Tibial nerve (tissue), 4 donors: ENCODE measurements at regions not wholly inside any gene's neighbourhood (a gene's known extent, or its start where the extent isn't known, plus 50 kb on each side); places are given as distances from the start of the nearest gene placed in this dataset.

Source experiments
- DNase-seq, 2 donors: peaks; one replicate each; pipeline ENCODE4 v3.0.0-alpha.2; 2019; ENCODE audit warnings: low spot score in 2 of 2
- H3K27ac ChIP-seq, 4 donors: fragments of 200-600 bp; sonication (generic) in 3 of 4; one replicate each; pipeline ENCODE4 v1.5.1; 2017 to 2019; ENCODE audit warnings: mild to moderate bottlenecking in 1 of 4
- H3K27me3 ChIP-seq, 2 donors: fragments of 200-600 bp; sonication (generic) in 1 of 2; one replicate each; pipeline versions ENCODE4 v1.5.1 to v1.6.0; 2017 to 2019
- H3K36me3 ChIP-seq, 3 donors: fragments of 200-600 bp; sonication (generic); one replicate each; pipeline ENCODE4 v1.5.1; 2018 to 2019
- H3K4me1 ChIP-seq, 4 donors: fragments of 200-600 bp; sonication (generic) in 3 of 4; one replicate each; pipeline ENCODE4 v1.5.1; 2017 to 2019
- H3K4me3 ChIP-seq, 4 donors: fragments of 200-600 bp; sonication (generic) in 3 of 4; one replicate each; pipeline ENCODE4 v1.5.1; 2017 to 2019; ENCODE audit warnings: mild to moderate bottlenecking in 1 of 4, moderate library complexity in 1 of 4
- H3K9me3 ChIP-seq, 4 donors: fragments of 200-600 bp; sonication (generic) in 3 of 4; one replicate each; pipeline ENCODE4 v1.5.1; 2017 to 2019
- EP300 ChIP-seq, 2 donors: sonication (generic); formaldehyde crosslinking; IDR thresholded peaks; one replicate each; pipeline ENCODE4 v1.6.1; 2017; ENCODE audit warnings: antibody characterized with exemption in 2 of 2, mild to moderate bottlenecking in 1 of 2
- POLR2A ChIP-seq, 2 donors: fragments of 450-650 bp; IDR thresholded peaks; one replicate each; pipeline ENCODE4 v1.6.1; 2017; ENCODE audit warnings: antibody characterized with exemption in 2 of 2, mild to moderate bottlenecking in 2 of 2, moderate library complexity in 2 of 2
- WGBS, 2 donors: methylation state at CpG; one replicate each; pipeline ENCODE4 v1.1.5; 2018; 5-methylcytosine and 5-hydroxymethylcytosine counted together
- TF ChIP-seq, protein P1 (sequence below), 5 experiments: fragments of 200-600 bp in 3 of 5; fragments of 450-650 bp in 2 of 5; sonication (generic) in 3 of 5; IDR thresholded peaks; one replicate each; pipeline ENCODE4 v1.5.1; 2016 to 2019; ENCODE audit warnings: antibody characterized with exemption in 5 of 5, mild to moderate bottlenecking in 3 of 5, moderate library complexity in 2 of 5

GRCh38 chr10:10849306-10849705 lies 168.4 kb upstream of the CELF2 start:
- H3K4me1 ChIP-seq = peaks cover 0 to 4% (median 0%) of the 10 kb centered on the region in 4 donors
- H3K27ac ChIP-seq = no peak overlapping the region
- no peaks in the 10 kb centered on the region for H3K36me3 ChIP-seq
- no peaks in the 10 kb centered on the region for H3K27me3 ChIP-seq
- H3K9me3 ChIP-seq = no peaks in the 10 kb centered on the region
- H3K4me3 ChIP-seq = no peak overlapping the region
- TF ChIP-seq, protein P1, sequence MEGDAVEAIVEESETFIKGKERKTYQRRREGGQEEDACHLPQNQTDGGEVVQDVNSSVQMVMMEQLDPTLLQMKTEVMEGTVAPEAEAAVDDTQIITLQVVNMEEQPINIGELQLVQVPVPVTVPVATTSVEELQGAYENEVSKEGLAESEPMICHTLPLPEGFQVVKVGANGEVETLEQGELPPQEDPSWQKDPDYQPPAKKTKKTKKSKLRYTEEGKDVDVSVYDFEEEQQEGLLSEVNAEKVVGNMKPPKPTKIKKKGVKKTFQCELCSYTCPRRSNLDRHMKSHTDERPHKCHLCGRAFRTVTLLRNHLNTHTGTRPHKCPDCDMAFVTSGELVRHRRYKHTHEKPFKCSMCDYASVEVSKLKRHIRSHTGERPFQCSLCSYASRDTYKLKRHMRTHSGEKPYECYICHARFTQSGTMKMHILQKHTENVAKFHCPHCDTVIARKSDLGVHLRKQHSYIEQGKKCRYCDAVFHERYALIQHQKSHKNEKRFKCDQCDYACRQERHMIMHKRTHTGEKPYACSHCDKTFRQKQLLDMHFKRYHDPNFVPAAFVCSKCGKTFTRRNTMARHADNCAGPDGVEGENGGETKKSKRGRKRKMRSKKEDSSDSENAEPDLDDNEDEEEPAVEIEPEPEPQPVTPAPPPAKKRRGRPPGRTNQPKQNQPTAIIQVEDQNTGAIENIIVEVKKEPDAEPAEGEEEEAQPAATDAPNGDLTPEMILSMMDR (IDR thresholded peaks at IDR 0.05) = no peak
- TF ChIP-seq POLR2A (IDR thresholded peaks at IDR 0.05) = no peak
- TF ChIP-seq EP300 (IDR thresholded peaks at IDR 0.05) = no peak
- WGBS, 2 donors = 88 to 94% methylated on average over 4 of the region's 4 CpGs
- no peak for DNase-seq

- H3K27ac ChIP-seq = peak overlapping the region in 1 of 4 donors; percentile 16
- no peaks in the 10 kb centered on the region for H3K27me3 ChIP-seq
- H3K4me3 ChIP-seq = no peak overlapping the region
- TF ChIP-seq POLR2A (IDR thresholded peaks at IDR 0.05) (no peak), EP300 (IDR thresholded peaks at IDR 0.05) (peak in 1 of 2 donors; percentile 35)
- WGBS, 2 donors = 63 to 75% methylated on average over 3 of the region's 3 CpGs
- no peaks in the 10 kb centered on the region for H3K9me3 ChIP-seq
- H3K4me1 ChIP-seq = peaks cover 0 to 4% (median 0%) of the 10 kb centered on the region in 4 donors
- DNase-seq = no peak
- H3K36me3 ChIP-seq = no peaks in the 10 kb centered on the region
Measured at GRCh38 chr10:10850214-10850613, 167.5 kb upstream of the CELF2 start.

DNA sequence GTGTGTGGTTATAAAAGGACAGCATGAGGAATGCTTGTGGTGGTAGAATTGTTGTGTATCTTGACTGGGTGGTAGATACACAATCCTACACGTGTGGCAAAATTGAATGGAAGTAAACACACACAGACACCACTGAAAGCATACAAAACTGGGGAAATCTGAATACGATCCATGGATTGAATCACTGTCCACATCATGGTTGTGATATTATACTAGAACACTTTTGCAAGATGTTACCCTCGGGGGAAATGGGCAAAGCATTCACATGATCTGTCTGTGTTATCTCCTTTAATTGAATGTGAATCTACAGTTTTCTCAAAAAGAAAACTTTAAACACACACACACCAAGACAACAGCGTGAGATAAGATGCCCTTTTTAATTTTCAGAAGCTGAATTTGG lies 165.2 kb upstream of the CELF2 start:
- 81 to 87% methylated on average over 4 of the region's 4 CpGs for WGBS, 2 donors
- no peak for DNase-seq
- H3K27ac ChIP-seq = no peak overlapping the region

DNA sequence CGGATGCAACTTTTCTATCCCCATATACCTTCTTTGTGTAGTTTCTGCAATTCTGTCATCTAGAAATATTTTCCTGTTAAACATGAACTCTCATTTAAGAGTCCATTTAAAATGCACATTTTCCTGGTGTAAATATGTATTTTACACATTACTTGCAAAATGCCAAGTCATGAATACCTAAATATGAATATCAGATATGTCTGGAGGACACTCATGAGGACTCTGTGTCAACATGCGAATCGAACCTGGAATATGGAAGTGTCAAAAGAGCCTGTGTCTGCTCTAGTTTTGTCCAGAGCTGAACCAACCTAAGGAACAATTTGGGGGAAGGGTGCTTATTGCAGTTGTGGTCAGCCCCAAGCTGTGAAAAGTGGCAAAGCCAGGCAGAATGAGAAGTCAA lies 163.7 kb upstream of the CELF2 start:
- Histone ChIP-seq H3K4me1 (peaks cover 0 to 4% (median 0%) of the 10 kb centered on the region in 4 donors), H3K27me3 (no peaks in the 10 kb centered on the region), H3K27ac (no peak overlapping the region), H3K36me3 (no peaks in the 10 kb centered on the region), H3K9me3 (no peaks in the 10 kb centered on the region), H3K4me3 (no peak overlapping the region)
- no peak for TF ChIP-seq EP300 (IDR thresholded peaks at IDR 0.05)
- no peak for TF ChIP-seq POLR2A (IDR thresholded peaks at IDR 0.05)
- TF ChIP-seq, protein P1 (IDR thresholded peaks at IDR 0.05) = no peak
- 95 to 99% methylated on average over 3 of the region's 3 CpGs for WGBS, 2 donors
- no peak for DNase-seq

More for the DNA sequence above, 165.2 kb upstream of the CELF2 start:
- no peak for TF ChIP-seq POLR2A (IDR thresholded peaks at IDR 0.05)
- Histone ChIP-seq H3K4me3 (no peak overlapping the region), H3K4me1 (peaks cover 0 to 4% (median 0%) of the 10 kb centered on the region in 4 donors), H3K36me3 (no peaks in the 10 kb centered on the region), H3K27me3 (no peaks in the 10 kb centered on the region), H3K9me3 (no peaks in the 10 kb centered on the region)

DNA sequence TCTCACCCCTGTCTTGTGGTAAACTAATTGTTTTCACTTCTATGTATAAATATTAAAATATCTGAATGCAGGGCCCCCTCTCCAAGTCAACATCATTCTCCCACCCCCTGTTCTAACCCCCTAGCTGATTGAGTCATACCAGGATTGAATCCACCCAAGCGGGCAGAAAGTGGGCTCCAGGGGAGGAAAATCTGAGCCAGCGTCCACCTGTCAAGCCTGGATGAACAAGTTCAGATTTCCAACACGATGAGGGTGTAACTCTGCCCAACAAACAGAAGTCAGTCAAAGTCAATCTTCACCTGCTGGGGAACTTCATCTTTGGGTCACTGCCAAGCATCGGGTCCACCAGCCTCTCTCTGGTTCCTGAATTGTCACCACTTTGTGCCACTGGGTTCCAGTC lies 162.9 kb upstream of the CELF2 start:
- no peaks in the 10 kb centered on the region for H3K36me3 ChIP-seq
- no peaks in the 10 kb centered on the region for H3K27me3 ChIP-seq
- H3K27ac ChIP-seq = no peak overlapping the region
- H3K4me1 ChIP-seq = peaks cover 0 to 4% (median 0%) of the 10 kb centered on the region in 4 donors
- no peak for DNase-seq
- WGBS, 2 donors = 88 to 89% methylated on average over 4 of the region's 4 CpGs
- no peak overlapping the region for H3K4me3 ChIP-seq
- no peak for TF ChIP-seq POLR2A (IDR thresholded peaks at IDR 0.05)
- TF ChIP-seq, protein P1 (IDR thresholded peaks at IDR 0.05) = no peak
- TF ChIP-seq EP300 (IDR thresholded peaks at IDR 0.05) = no peak
- no peaks in the 10 kb centered on the region for H3K9me3 ChIP-seq

- no peak for DNase-seq
- no peak overlapping the region for H3K4me3 ChIP-seq
- TF ChIP-seq EP300 (IDR thresholded peaks at IDR 0.05) (no peak), POLR2A (IDR thresholded peaks at IDR 0.05) (no peak)
- TF ChIP-seq, protein P1 (IDR thresholded peaks at IDR 0.05) = no peak
- H3K4me1 ChIP-seq = peaks cover 0 to 4% (median 0%) of the 10 kb centered on the region in 4 donors
- WGBS, 2 donors = 58 to 86% methylated on average over 1 of the region's 1 CpG
- H3K9me3 ChIP-seq = no peaks in the 10 kb centered on the region
- no peaks in the 10 kb centered on the region for H3K36me3 ChIP-seq
- no peak overlapping the region for H3K27ac ChIP-seq
- H3K27me3 ChIP-seq = no peaks in the 10 kb centered on the region
Measured at GRCh38 chr10:10855151-10855581, 162.5 kb upstream of the CELF2 start.
